HepG2 (cell line): ENCODE measurements at regions not wholly inside any gene's neighbourhood (a gene's known extent, or its start where the extent isn't known, plus 50 kb on each side); places are given as distances from the start of the nearest gene placed in this dataset.

Experiments
- ATAC-seq: fragments of 200-7000 bp; cut with Tn5 transposase; 3 replicates; pipeline ENCODE4 v1.9.1; 2020; ENCODE audit warnings: mild to moderate bottlenecking, moderate library complexity
- BruUV-seq: library from RNA; stranded (reverse); fragments of 400-500 nt; replicated peaks from 2 replicates; lab custom pipeline; 2021; lab: Mats Ljungman, UMichigan
- CTCF ChIA-PET: fragments of 300-600 bp; formaldehyde crosslinking; extraction: SDS; loops from one replicate; lab custom pipeline; 2021; ENCODE audit warnings: low total read pairs, inconsistent platforms, low intra/inter-chr PET ratio; lab: Yijun Ruan, JAX
- POLR2A ChIA-PET: fragments of 350-600 bp; sonication (Branson Sonifier 250); formaldehyde crosslinking; loops from one replicate; lab custom pipeline; 2020; ENCODE audit warnings: antibody characterized with exemption, inconsistent platforms; lab: Yijun Ruan, JAX
- DNase-seq: peaks from one replicate; pipeline ENCODE4 v3.0.0-alpha.2; 2015; ENCODE audit warnings: low spot score
- FAIRE-seq: peaks from 3 replicates; lab custom pipeline; 2011; peaks lifted over from hg19 to GRCh38; lab: Jason Lieb, UNC
- H2AFZ ChIP-seq: one replicate; pipeline ENCODE4 v1.6.1; 2011; ENCODE audit warnings: low read length, inconsistent platforms
- H3K27ac ChIP-seq: fragments of 300-600 bp; 3 replicates; pipeline ENCODE4 v1.8.0; 2011; ENCODE audit warnings: mixed run types, mild to moderate bottlenecking, mixed read lengths, low read length, inconsistent platforms; ENCODE audit not compliant: insufficient read depth; ENCODE audit errors: extremely low read length
- H3K27me3 ChIP-seq, 2 experiments: fragments of 200-600 bp in 1 of 2; 2 replicates in 1 of 2; 3 replicates in 1 of 2; pipeline versions ENCODE4 v1.6.0 to v1.8.0; 2011; ENCODE audit warnings: low read length in 2 of 2, mild to moderate bottlenecking in 2 of 2, moderate library complexity in 2 of 2, inconsistent platforms in 1 of 2; ENCODE audit not compliant: insufficient read depth in 2 of 2, control insufficient read depth in 1 of 2
- H3K36me3 ChIP-seq, 2 experiments: fragments of 200-600 bp in 1 of 2; replicated peaks in 1 of 2; 2 replicates in 1 of 2; 3 replicates in 1 of 2; pipeline versions ENCODE4 v1.5.1 to v1.8.0; 2011; ENCODE audit warnings: low read length in 2 of 2, inconsistent platforms in 1 of 2; ENCODE audit not compliant: insufficient read depth in 2 of 2, control insufficient read depth in 1 of 2
- H3K4me1 ChIP-seq: 2 replicates; pipeline ENCODE4 v1.5.1; 2012; ENCODE audit warnings: low read length, inconsistent platforms; ENCODE audit not compliant: insufficient read depth
- H3K4me2 ChIP-seq: 2 replicates; pipeline ENCODE4 v1.6.0; 2011; ENCODE audit warnings: low read depth, low read length, inconsistent platforms
- H3K4me3 ChIP-seq, 3 experiments: fragments of 200-600 bp in 1 of 3; sonication (generic), shearing (Covaris generic) in 1 of 3; replicated peaks in 1 of 3; 2 replicates each; pipeline ENCODE4 v1.5.1; 2011 to 2016; ENCODE audit warnings: low read length in 3 of 3, inconsistent platforms in 2 of 3, low read depth in 2 of 3, mild to moderate bottlenecking in 2 of 3, control low read depth in 1 of 3, mixed read lengths in 1 of 3; ENCODE audit not compliant: insufficient read depth in 1 of 3
- H3K79me2 ChIP-seq: one replicate; pipeline ENCODE4 v1.6.1; 2011; ENCODE audit warnings: low read length, inconsistent platforms; ENCODE audit not compliant: insufficient read depth
- H3K9ac ChIP-seq: 2 replicates; pipeline ENCODE4 v1.6.0; 2011; ENCODE audit warnings: mild to moderate bottlenecking, low read depth, low read length, inconsistent platforms; ENCODE audit not compliant: insufficient read depth
- H3K9me3 ChIP-seq: 2 replicates; pipeline ENCODE4 v1.5.1; 2012; ENCODE audit warnings: mild to moderate bottlenecking, low read length
- H4K20me1 ChIP-seq: 2 replicates; pipeline ENCODE4 v1.6.0; 2011; ENCODE audit warnings: inconsistent platforms, mild to moderate bottlenecking, low read length, moderate library complexity; ENCODE audit not compliant: insufficient read depth
- DPF2 ChIP-seq: sonication (generic); formaldehyde crosslinking; IDR thresholded peaks from 2 replicates; pipeline ENCODE4 v1.4.0; 2020; ENCODE audit warnings: mild to moderate bottlenecking, low read depth, missing genetic modification reagents, borderline replicate concordance
- FOXJ3 ChIP-seq: sonication (generic); formaldehyde crosslinking; IDR thresholded peaks from 2 replicates; pipeline ENCODE4 v1.4.0; 2020; ENCODE audit warnings: missing genetic modification reagents, mild to moderate bottlenecking, borderline replicate concordance
- FOXK2 ChIP-seq: fragments of 450-650 bp; IDR thresholded peaks from 2 replicates; pipeline ENCODE4 v1.6.1; 2016
- IKZF1 ChIP-seq: fragments of 450-650 bp; IDR thresholded peaks from 2 replicates; pipeline ENCODE4 v1.7.1; 2016
- NFIB ChIP-seq: sonication (generic); formaldehyde crosslinking; IDR thresholded peaks from 2 replicates; pipeline ENCODE4 v1.9.0; 2021; ENCODE audit warnings: missing genetic modification reagents, mild to moderate bottlenecking, borderline replicate concordance
- RCOR2 ChIP-seq: IDR thresholded peaks from 2 replicates; pipeline ENCODE4 v1.6.1; 2016; ENCODE audit warnings: missing biosample characterization, missing genetic modification reagents
- RXRA ChIP-seq: sonication (generic); formaldehyde crosslinking; IDR thresholded peaks from 2 replicates; pipeline ENCODE4 v1.5.1; 2020; ENCODE audit warnings: missing genetic modification reagents
- ZNF282 ChIP-seq: fragments of 450-650 bp; IDR thresholded peaks from 2 replicates; pipeline ENCODE4 v1.6.1; 2018; ENCODE audit not compliant: partially characterized antibody
- ZNF629 ChIP-seq: sonication (generic); formaldehyde crosslinking; conservative IDR thresholded peaks from 2 replicates; pipeline ENCODE4 v1.5.0; 2020; ENCODE audit warnings: missing genetic modification reagents
- ZNF768 ChIP-seq: sonication (generic); formaldehyde crosslinking; IDR thresholded peaks from 2 replicates; pipeline ENCODE4 v1.4.0; 2020; ENCODE audit warnings: missing genetic modification reagents
- WGBS: methylation state at CpG from one replicate; pipeline ENCODE4 v1.1.6; 2017; ENCODE audit warnings: low lambda C conversion rate; 5-methylcytosine and 5-hydroxymethylcytosine counted together
- in situ Hi-C: cut with HindIII; loops from 2 replicates; pipeline ENCODE4 v1.10.0; 2017; ENCODE audit warnings: low pct_unique_long_range_greater_than_20kb; ENCODE audit not compliant: extremely low pct_ligation_motif_present
- intact Hi-C: fragments of 100-400 bp; cut with micrococcal nuclease; formaldehyde crosslinking; loops from one replicate; pipeline ENCODE4 v1.10.0; 2022; ENCODE audit not compliant: unreplicated experiment
- TF ChIP-seq, protein P1 (sequence below): sonication (generic); formaldehyde crosslinking; IDR thresholded peaks from 2 replicates; pipeline ENCODE4 v1.8.0; 2022; ENCODE audit warnings: missing genetic modification reagents, mild to moderate bottlenecking, inconsistent platforms, borderline replicate concordance
- TF ChIP-seq, protein P2 (sequence below): sonication (generic); formaldehyde crosslinking; IDR thresholded peaks from 2 replicates; pipeline ENCODE4 v1.8.0; 2023; ENCODE audit warnings: mild to moderate bottlenecking, missing genetic modification reagents
- TF ChIP-seq, protein P3 (sequence below): sonication (generic); formaldehyde crosslinking; IDR thresholded peaks from 2 replicates; pipeline ENCODE4 v1.4.0; 2020; ENCODE audit warnings: mild to moderate bottlenecking, missing genetic modification reagents
- TF ChIP-seq, protein P4 (sequence below): fragments of 450-650 bp; IDR thresholded peaks from 2 replicates; pipeline ENCODE4 v1.6.1; 2016
- TF ChIP-seq, protein P5 (sequence below): sonication (generic); formaldehyde crosslinking; IDR thresholded peaks from 2 replicates; pipeline ENCODE4 v1.4.0; 2020; ENCODE audit warnings: missing genetic modification reagents

DNA sequence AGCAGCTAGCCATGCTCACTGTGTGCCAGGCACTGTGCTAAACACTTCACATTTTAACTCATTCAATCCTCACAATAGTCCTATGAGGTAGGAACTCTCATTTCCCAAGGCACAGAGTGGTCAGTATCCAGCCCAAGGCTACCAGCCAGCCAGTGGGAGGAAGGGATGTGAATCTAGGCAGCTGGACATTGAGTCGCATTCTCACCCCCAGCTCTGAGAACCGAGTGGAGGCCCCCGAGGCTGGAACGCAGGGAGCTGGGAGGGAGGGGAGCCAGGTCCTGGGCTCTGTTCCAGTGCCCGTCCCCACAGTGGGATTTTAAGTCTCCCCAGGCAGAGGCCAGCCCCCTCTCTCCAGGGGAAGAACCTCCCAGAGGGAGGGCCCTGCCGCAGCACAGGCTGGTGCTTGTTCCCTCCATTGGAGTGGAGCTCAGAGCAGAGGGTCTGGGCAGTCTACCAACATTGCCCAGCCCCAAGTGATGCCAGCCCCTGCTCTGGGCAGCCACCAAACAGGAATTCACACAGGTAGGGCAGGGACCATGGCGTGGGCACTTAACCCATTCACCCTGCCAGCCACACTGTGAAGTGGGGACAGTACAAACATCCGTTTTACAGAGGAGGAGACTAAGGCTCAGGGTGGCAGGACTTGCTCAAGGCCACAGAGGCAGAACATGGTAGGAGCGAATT, 131.3 kb downstream of the CEBPB start (continued):
- TF ChIP-seq, protein P1, sequence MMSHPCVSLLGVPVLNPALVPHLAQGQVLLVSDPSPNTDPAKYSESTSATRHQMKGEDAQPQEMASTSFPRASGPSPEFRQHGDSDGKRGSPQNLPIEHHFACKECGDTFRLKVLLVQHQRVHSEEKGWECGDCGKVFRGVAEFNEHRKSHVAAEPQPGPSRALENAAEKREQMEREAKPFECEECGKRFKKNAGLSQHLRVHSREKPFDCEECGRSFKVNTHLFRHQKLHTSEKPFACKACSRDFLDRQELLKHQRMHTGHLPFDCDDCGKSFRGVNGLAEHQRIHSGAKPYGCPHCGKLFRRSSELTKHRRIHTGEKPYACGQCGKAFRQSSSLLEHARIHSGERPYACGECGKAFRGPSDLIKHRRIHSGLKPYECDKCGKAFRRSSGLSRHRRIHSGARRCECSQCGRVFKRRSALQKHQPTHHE, result 0 out of 2 replicates have a peak, but pooled peaks have one; percentile 24
- TF ChIP-seq RCOR2 (0 out of 2 replicates have a peak, but pooled peaks have one; percentile 39), ZNF768 (CRISPR knock-in tag) (peak; percentile 86), ZNF629 (CRISPR knock-in tag) (peak; percentile 73)
- TF ChIP-seq, protein P2, sequence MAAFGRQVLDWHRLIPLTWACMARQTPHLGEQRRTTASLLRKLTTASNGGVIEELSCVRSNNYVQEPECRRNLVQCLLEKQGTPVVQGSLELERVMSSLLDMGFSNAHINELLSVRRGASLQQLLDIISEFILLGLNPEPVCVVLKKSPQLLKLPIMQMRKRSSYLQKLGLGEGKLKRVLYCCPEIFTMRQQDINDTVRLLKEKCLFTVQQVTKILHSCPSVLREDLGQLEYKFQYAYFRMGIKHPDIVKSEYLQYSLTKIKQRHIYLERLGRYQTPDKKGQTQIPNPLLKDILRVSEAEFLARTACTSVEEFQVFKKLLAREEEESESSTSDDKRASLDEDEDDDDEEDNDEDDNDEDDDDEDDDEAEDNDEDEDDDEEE (CRISPR knock-in tag), result peak; percentile 87; the same call in 1 of the 2 replicates
- TF ChIP-seq, protein P3, sequence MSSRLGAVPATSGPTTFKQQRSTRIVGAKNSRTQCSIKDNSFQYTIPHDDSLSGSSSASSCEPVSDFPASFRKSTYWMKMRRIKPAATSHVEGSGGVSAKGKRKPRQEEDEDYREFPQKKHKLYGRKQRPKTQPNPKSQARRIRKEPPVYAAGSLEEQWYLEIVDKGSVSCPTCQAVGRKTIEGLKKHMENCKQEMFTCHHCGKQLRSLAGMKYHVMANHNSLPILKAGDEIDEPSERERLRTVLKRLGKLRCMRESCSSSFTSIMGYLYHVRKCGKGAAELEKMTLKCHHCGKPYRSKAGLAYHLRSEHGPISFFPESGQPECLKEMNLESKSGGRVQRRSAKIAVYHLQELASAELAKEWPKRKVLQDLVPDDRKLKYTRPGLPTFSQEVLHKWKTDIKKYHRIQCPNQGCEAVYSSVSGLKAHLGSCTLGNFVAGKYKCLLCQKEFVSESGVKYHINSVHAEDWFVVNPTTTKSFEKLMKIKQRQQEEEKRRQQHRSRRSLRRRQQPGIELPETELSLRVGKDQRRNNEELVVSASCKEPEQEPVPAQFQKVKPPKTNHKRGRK (CRISPR knock-in tag), result 0 out of 2 replicates have a peak, but pooled peaks have one; percentile 59

DNA sequence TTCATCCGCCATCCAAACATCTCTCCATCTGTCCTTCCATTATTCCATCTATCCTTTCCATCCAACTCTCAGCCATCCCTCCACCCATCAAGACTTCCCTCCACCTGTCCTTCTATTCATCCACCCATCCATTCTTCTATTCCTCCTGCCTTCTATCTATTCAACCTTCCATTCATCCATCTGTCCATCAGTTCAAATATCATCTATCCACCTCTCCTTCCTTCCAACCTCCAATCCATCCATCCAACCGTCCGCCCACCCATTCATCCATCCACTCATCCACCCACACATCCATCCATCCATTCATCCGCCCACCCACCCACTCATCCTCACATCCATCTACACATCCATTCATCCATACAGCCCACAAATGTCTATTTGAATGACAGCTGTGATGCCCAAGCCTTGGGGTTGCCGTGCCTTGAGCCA, 132.1 kb downstream of the CEBPB start:
- ATAC-seq (no peak), FAIRE-seq (no peak), DNase-seq (no peak)
- no peaks in the 10 kb centered on the region for H3K36me3 ChIP-seq
- H3K4me2 ChIP-seq, result no peak overlapping the region
- H3K27ac ChIP-seq, result no peak overlapping the region
- H3K4me3 ChIP-seq, result no peak overlapping the region
- in situ Hi-C loops, result no loop called here
- H3K9ac ChIP-seq, result no peak overlapping the region
- 75% methylated on average over 5 of the region's 5 CpGs for WGBS
- no peaks in the 10 kb centered on the region for H4K20me1 ChIP-seq
- CTCF ChIA-PET, result no interaction called here
- H3K4me1 ChIP-seq, result peaks cover 57% of the 10 kb centered on the region
- H3K9me3 ChIP-seq, result no peaks in the 10 kb centered on the region
- H2AFZ ChIP-seq, result no peak overlapping the region
- peaks cover 3% of the 10 kb centered on the region for H3K79me2 ChIP-seq
- H3K27me3 ChIP-seq, result no peaks in the 10 kb centered on the region; a peak in 2 of 5 replicates
- BruUV-seq, result no TSS peak
- intact Hi-C loops, result no loop called here
- POLR2A ChIA-PET, result interaction anchor here (1.3 to 7.2 kb wide), 11 partner anchors 9 to 133 kb away, joined by 6 to 164 read pairs (median 20); partner anchors contain the start of gene CEBPB
- 0 out of 2 replicates have a peak, but pooled peaks have one; percentile 10 for TF ChIP-seq FOXK2
- TF ChIP-seq DPF2 (CRISPR knock-in tag), result no peak
- TF ChIP-seq NFIB (CRISPR knock-in tag), result 0 out of 2 replicates have a peak, but pooled peaks have one; percentile 12
- TF ChIP-seq, protein P4, sequence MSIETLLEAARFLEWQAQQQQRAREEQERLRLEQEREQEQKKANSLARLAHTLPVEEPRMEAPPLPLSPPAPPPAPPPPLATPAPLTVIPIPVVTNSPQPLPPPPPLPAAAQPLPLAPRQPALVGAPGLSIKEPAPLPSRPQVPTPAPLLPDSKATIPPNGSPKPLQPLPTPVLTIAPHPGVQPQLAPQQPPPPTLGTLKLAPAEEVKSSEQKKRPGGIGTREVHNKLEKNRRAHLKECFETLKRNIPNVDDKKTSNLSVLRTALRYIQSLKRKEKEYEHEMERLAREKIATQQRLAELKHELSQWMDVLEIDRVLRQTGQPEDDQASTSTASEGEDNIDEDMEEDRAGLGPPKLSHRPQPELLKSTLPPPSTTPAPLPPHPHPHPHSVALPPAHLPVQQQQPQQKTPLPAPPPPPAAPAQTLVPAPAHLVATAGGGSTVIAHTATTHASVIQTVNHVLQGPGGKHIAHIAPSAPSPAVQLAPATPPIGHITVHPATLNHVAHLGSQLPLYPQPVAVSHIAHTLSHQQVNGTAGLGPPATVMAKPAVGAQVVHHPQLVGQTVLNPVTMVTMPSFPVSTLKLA, result 0 out of 2 replicates have a peak, but pooled peaks have one; percentile 8
- TF ChIP-seq, protein P5, sequence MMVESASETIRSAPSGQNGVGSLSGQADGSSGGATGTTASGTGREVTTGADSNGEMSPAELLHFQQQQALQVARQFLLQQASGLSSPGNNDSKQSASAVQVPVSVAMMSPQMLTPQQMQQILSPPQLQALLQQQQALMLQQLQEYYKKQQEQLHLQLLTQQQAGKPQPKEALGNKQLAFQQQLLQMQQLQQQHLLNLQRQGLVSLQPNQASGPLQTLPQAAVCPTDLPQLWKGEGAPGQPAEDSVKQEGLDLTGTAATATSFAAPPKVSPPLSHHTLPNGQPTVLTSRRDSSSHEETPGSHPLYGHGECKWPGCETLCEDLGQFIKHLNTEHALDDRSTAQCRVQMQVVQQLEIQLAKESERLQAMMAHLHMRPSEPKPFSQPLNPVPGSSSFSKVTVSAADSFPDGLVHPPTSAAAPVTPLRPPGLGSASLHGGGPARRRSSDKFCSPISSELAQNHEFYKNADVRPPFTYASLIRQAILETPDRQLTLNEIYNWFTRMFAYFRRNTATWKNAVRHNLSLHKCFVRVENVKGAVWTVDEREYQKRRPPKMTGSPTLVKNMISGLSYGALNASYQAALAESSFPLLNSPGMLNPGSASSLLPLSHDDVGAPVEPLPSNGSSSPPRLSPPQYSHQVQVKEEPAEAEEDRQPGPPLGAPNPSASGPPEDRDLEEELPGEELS (CRISPR knock-in tag), result no peak
- TF ChIP-seq FOXJ3 (CRISPR knock-in tag), result no peak
- no peak for TF ChIP-seq RXRA (CRISPR knock-in tag)
- TF ChIP-seq IKZF1, result 0 out of 2 replicates have a peak, but pooled peaks have one; percentile 62
- TF ChIP-seq ZNF282, result peak; percentile 56
